ENCODE measurements at regions not wholly inside any gene's neighbourhood (a gene's known extent, or its start where the extent isn't known, plus 50 kb on each side); places are given as distances from the start of the nearest gene placed in this dataset.
"Not testable (repeated sequence)": the region's sequence is repeated elsewhere in the genome, so short reads cannot be mapped to it uniquely, and the experiment has no call there.

- TF ChIP-seq EP300, POLR2A (IDR thresholded peaks at IDR 0.05): not testable (repeated sequence)
- TF ChIP-seq, protein P1, sequence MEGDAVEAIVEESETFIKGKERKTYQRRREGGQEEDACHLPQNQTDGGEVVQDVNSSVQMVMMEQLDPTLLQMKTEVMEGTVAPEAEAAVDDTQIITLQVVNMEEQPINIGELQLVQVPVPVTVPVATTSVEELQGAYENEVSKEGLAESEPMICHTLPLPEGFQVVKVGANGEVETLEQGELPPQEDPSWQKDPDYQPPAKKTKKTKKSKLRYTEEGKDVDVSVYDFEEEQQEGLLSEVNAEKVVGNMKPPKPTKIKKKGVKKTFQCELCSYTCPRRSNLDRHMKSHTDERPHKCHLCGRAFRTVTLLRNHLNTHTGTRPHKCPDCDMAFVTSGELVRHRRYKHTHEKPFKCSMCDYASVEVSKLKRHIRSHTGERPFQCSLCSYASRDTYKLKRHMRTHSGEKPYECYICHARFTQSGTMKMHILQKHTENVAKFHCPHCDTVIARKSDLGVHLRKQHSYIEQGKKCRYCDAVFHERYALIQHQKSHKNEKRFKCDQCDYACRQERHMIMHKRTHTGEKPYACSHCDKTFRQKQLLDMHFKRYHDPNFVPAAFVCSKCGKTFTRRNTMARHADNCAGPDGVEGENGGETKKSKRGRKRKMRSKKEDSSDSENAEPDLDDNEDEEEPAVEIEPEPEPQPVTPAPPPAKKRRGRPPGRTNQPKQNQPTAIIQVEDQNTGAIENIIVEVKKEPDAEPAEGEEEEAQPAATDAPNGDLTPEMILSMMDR (IDR thresholded peaks at IDR 0.05): not testable (repeated sequence)
These were observed 131.8 kb upstream of the RXFP2 start for GRCh38 chr13:31607531-31607930.

All from upper lobe of left lung (tissue), 4 donors.